HEK293 (cell line): ENCODE measurements at regions not wholly inside any gene's neighbourhood (a gene's known extent, or its start where the extent isn't known, plus 50 kb on each side); places are given as distances from the start of the nearest gene placed in this dataset.

Source experiments
- CTCF ChIA-PET: fragments of 350-600 bp; formaldehyde crosslinking; extraction: SDS; loops from one replicate; lab custom pipeline; 2021; ENCODE audit warnings: antibody characterized with exemption; lab: Yijun Ruan, JAX
- POLR2A ChIA-PET: fragments of 300-600 bp; formaldehyde crosslinking; extraction: SDS; loops from one replicate; lab custom pipeline; 2020; ENCODE audit warnings: antibody characterized with exemption, inconsistent platforms; lab: Yijun Ruan, JAX
- H3K27ac ChIP-seq: fragments of 200-500 bp; sonication (Bioruptor generic); 2 replicates; pipeline ENCODE4 v1.5.1; 2014; ENCODE audit warnings: low read depth, low read length, control low read depth, inconsistent platforms; ENCODE audit errors: extremely low read depth
- H3K36me3 ChIP-seq, 2 experiments: fragments of 200-500 bp in 1 of 2; sonication (Bioruptor generic) in 1 of 2; 1 replicate in 1 of 2; 2 replicates in 1 of 2; pipeline ENCODE4 v1.5.1; 2014 to 2017; ENCODE audit warnings: inconsistent platforms in 2 of 2, low read length in 2 of 2; ENCODE audit not compliant: control insufficient read depth in 2 of 2, insufficient read depth in 1 of 2
- H3K4me1 ChIP-seq: fragments of 200-500 bp; sonication (Bioruptor generic); 2 replicates; pipeline ENCODE4 v1.5.1; 2014; ENCODE audit warnings: mild to moderate bottlenecking, low read length, inconsistent platforms; ENCODE audit not compliant: control insufficient read depth, insufficient read depth
- H3K4me3 ChIP-seq: 2 replicates; pipeline ENCODE4 v1.5.1; 2011; ENCODE audit warnings: low read depth, mild to moderate bottlenecking, control low read depth, low read length, moderate library complexity
- H3K9me3 ChIP-seq: fragments of 200-500 bp; sonication (Bioruptor generic); 2 replicates; pipeline ENCODE4 v1.5.1; 2014; ENCODE audit warnings: low read depth, low read length, inconsistent platforms; ENCODE audit not compliant: control insufficient read depth, insufficient read depth
- GLI2 ChIP-seq: fragments of 450-650 bp; formaldehyde crosslinking; IDR thresholded peaks from 2 replicates; pipeline ENCODE4; 2017; ENCODE audit warnings: missing biosample characterization, missing genetic modification characterization, low read depth, borderline replicate concordance
- MEIS1 ChIP-seq: sonication (generic); formaldehyde crosslinking; IDR thresholded peaks from 2 replicates; pipeline ENCODE4 v1.8.1; 2022; ENCODE audit warnings: missing genetic modification reagents, mild to moderate bottlenecking, borderline replicate concordance
- PRDM1 ChIP-seq: fragments of 450-650 bp; formaldehyde crosslinking; IDR thresholded peaks from 2 replicates; pipeline ENCODE4; 2016; ENCODE audit warnings: missing biosample characterization, missing genetic modification characterization
- SALL2 ChIP-seq: fragments of 450-650 bp; formaldehyde crosslinking; IDR thresholded peaks from 2 replicates; pipeline ENCODE4 v1.5.0; 2017; ENCODE audit warnings: missing biosample characterization, mild to moderate bottlenecking, missing genetic modification characterization, borderline replicate concordance
- WT1 ChIP-seq: fragments of 450-650 bp; formaldehyde crosslinking; IDR thresholded peaks from 2 replicates; pipeline ENCODE4 v1.5.1; 2016; ENCODE audit warnings: missing biosample characterization, missing genetic modification characterization
- ZBTB48 ChIP-seq: fragments of 450-650 bp; formaldehyde crosslinking; IDR thresholded peaks from 2 replicates; pipeline ENCODE4 v1.5.1; 2016; ENCODE audit warnings: missing biosample characterization, missing genetic modification characterization
- ZIC2 ChIP-seq: fragments of 450-650 bp; formaldehyde crosslinking; IDR thresholded peaks from 2 replicates; pipeline ENCODE4 v1.5.1; 2016; ENCODE audit warnings: missing biosample characterization, missing genetic modification characterization
- ZNF26 ChIP-seq: fragments of 450-650 bp; formaldehyde crosslinking; IDR thresholded peaks from 2 replicates; pipeline ENCODE4 v1.5.1; 2016; ENCODE audit warnings: missing biosample characterization, missing genetic modification characterization
- ZNF341 ChIP-seq: fragments of 450-650 bp; formaldehyde crosslinking; IDR thresholded peaks from 2 replicates; pipeline ENCODE4; 2016; ENCODE audit warnings: low read depth, missing biosample characterization, missing genetic modification characterization
- ZNF404 ChIP-seq: fragments of 450-650 bp; formaldehyde crosslinking; IDR thresholded peaks from 2 replicates; pipeline ENCODE4 v1.5.1; 2017; ENCODE audit warnings: missing biosample characterization, missing genetic modification characterization
- ZNF433 ChIP-seq: fragments of 450-650 bp; formaldehyde crosslinking; IDR thresholded peaks from 2 replicates; pipeline ENCODE4 v1.5.1; 2016; ENCODE audit warnings: missing biosample characterization, missing genetic modification characterization, low read depth
- ZNF488 ChIP-seq: fragments of 450-650 bp; formaldehyde crosslinking; IDR thresholded peaks from 2 replicates; pipeline ENCODE4 v1.5.1; 2016; ENCODE audit warnings: missing biosample characterization, missing genetic modification characterization
- ZNF529 ChIP-seq: fragments of 450-650 bp; formaldehyde crosslinking; IDR thresholded peaks from 2 replicates; pipeline ENCODE4 v1.5.1; 2017; ENCODE audit warnings: missing genetic modification characterization, missing biosample characterization; ENCODE audit not compliant: insufficient replicate concordance
- ZNF580 ChIP-seq: fragments of 450-650 bp; formaldehyde crosslinking; IDR thresholded peaks from 2 replicates; pipeline ENCODE4 v1.5.1; 2016; ENCODE audit warnings: missing biosample characterization, missing genetic modification characterization
- ZNF624 ChIP-seq: fragments of 450-650 bp; formaldehyde crosslinking; IDR thresholded peaks from 2 replicates; pipeline ENCODE4 v1.5.1; 2017; ENCODE audit warnings: missing biosample characterization, missing genetic modification characterization
- ZNF677 ChIP-seq: fragments of 450-650 bp; IDR thresholded peaks from 2 replicates; pipeline ENCODE4 v1.5.0; 2018; ENCODE audit warnings: missing biosample characterization, mild to moderate bottlenecking, missing genetic modification characterization, moderate library complexity
- TF ChIP-seq, protein P1 (sequence below): fragments of 450-650 bp; formaldehyde crosslinking; IDR thresholded peaks from 2 replicates; pipeline ENCODE4 v1.5.1; 2016; ENCODE audit warnings: missing biosample characterization, missing genetic modification characterization
- TF ChIP-seq, protein P2 (sequence below): fragments of 450-650 bp; formaldehyde crosslinking; IDR thresholded peaks from 2 replicates; pipeline ENCODE4; 2016; ENCODE audit warnings: missing biosample characterization, missing genetic modification characterization

DNA sequence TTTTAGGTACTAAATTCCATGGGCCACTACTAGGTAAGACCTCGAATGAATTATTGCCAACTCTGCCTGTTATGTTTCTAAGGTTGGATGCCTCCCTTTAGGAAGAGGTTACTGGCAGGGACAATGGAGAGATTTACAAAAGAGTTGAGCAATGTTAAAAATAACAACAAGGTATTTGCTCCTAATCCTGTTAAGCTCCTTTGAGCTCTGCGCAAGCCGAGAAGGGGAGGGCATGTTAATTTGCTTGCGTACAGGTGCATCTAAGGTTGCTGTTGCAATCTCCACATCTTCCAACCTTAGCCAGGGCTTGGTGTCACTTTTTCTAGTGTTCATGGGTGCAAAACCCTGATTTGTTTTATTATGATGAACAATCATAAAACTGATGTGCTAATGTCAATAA, 161.5 kb upstream of the TPM1 start:
- Histone ChIP-seq H3K9me3 (no peaks in the 10 kb centered on the region), H3K4me1 (no peaks in the 10 kb centered on the region), H3K36me3 (no peaks in the 10 kb centered on the region), H3K27ac (no peak overlapping the region), H3K4me3 (no peak overlapping the region)
- POLR2A ChIA-PET, result no interaction called here
- TF ChIP-seq ZNF26 (tag by site-specific recombination), result no peak
- TF ChIP-seq ZNF529 (tag by site-specific recombination), result no peak
- CTCF ChIA-PET, result no interaction called here

GRCh38 chr15:62883938-62884479, 158.5 kb upstream of the TPM1 start:
- no peak for TF ChIP-seq ZNF341
- TF ChIP-seq, all 188 proteins: peak for 0
- Histone ChIP-seq H3K27ac (no peak overlapping the region), H3K4me1 (no peaks in the 10 kb centered on the region), H3K9me3 (no peaks in the 10 kb centered on the region), H3K4me3 (no peak overlapping the region), H3K36me3 (no peaks in the 10 kb centered on the region)
- CTCF ChIA-PET, result interaction anchor here (1.7 kb wide), 1 partner anchor 161 kb away, joined by 5 read pairs; no protein-coding TSS in a partner anchor
- POLR2A ChIA-PET, result no interaction called here

DNA sequence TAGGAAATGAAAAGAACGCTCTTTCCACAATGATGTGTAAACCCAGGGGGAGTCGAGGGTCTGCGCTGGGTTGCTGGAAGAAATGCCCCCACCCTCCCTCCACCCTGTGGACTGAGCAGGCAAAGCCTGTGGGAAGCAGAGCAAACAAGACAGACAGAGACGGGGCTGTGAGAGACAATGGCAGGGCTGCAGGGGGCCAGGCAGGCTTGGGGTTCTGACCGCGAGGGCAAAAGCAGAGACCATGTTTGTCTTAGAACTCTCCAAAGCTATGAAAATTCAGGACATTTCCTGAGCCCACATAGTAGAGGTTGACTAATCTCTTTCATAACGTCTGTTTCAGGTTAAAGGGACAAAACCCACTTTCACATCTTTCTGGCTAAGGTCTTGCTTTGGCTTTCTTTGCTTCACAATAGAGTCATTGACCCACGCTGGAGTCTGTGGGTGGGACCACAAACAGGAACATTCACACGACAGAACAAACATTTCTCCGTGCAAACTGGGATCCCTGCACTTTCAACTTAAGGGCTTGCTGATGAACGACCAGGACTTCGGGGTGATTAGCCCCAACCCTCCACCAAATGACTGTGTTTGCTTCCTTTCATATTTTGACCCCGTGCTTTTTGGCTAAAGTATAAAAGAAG, 156.0 kb upstream of the TPM1 start:
- CTCF ChIA-PET, result no interaction called here
- POLR2A ChIA-PET, result interaction anchor here (0.6 kb wide), 1 partner anchor 12 kb away, joined by 3 read pairs; no protein-coding TSS in a partner anchor
- TF ChIP-seq ZIC2 (peak; percentile 50; the same call in 1 of the 2 replicates), ZNF488 (tag by site-specific recombination) (no peak)
- Histone ChIP-seq H3K36me3 (no peaks in the 10 kb centered on the region), H3K9me3 (no peaks in the 10 kb centered on the region), H3K4me3 (no peak overlapping the region), H3K4me1 (no peaks in the 10 kb centered on the region), H3K27ac (no peak overlapping the region)

GRCh38 chr15:62887113-62887570, 155.4 kb upstream of the TPM1 start:
- H3K27ac ChIP-seq, result no peak overlapping the region
- H3K4me3 ChIP-seq, result no peak overlapping the region
- no peak for TF ChIP-seq GLI2 (tag by site-specific recombination)
- peak; percentile 71 for TF ChIP-seq PRDM1
- POLR2A ChIA-PET, result interaction anchor here (0.6 kb wide), 1 partner anchor 12 kb away, joined by 3 read pairs; no protein-coding TSS in a partner anchor
- CTCF ChIA-PET, result no interaction called here
- H3K36me3 ChIP-seq, result no peaks in the 10 kb centered on the region
- H3K9me3 ChIP-seq, result no peaks in the 10 kb centered on the region
- no peaks in the 10 kb centered on the region for H3K4me1 ChIP-seq

DNA sequence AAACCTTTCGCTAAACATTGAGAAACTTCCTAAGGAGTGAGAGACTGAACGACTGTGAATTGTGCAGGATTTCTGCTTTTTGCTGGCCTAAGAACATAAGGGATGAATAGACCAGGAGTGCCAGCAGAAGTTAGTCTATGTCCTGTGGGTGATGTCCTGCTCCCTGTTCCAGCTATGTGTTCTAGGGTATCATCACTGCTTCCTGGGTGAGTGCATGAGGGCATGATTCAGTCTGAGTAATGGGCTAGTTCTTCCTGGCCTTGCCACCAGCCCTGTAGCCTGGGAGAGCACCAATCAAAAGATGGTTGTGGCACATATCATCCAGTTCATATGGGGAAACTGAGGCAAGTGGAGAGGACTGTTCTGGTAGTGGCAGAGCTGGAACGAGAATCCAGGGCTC, 153.9 kb upstream of the TPM1 start:
- ChIA-PET CTCF (no interaction called here), POLR2A (no interaction called here)
- Histone ChIP-seq H3K27ac (no peak overlapping the region), H3K36me3 (no peaks in the 10 kb centered on the region), H3K4me1 (no peaks in the 10 kb centered on the region), H3K4me3 (no peak overlapping the region), H3K9me3 (no peaks in the 10 kb centered on the region)
- no peak for TF ChIP-seq MEIS1 (CRISPR knock-in tag)
- no peak for TF ChIP-seq SALL2
- no peak for TF ChIP-seq ZNF677
- TF ChIP-seq ZNF624 (tag by site-specific recombination), result no peak
- no peak for TF ChIP-seq ZNF433 (tag by site-specific recombination)
- no peak for TF ChIP-seq ZNF580
- no peak for TF ChIP-seq ZBTB48 (tag by site-specific recombination)
- TF ChIP-seq, protein P1, sequence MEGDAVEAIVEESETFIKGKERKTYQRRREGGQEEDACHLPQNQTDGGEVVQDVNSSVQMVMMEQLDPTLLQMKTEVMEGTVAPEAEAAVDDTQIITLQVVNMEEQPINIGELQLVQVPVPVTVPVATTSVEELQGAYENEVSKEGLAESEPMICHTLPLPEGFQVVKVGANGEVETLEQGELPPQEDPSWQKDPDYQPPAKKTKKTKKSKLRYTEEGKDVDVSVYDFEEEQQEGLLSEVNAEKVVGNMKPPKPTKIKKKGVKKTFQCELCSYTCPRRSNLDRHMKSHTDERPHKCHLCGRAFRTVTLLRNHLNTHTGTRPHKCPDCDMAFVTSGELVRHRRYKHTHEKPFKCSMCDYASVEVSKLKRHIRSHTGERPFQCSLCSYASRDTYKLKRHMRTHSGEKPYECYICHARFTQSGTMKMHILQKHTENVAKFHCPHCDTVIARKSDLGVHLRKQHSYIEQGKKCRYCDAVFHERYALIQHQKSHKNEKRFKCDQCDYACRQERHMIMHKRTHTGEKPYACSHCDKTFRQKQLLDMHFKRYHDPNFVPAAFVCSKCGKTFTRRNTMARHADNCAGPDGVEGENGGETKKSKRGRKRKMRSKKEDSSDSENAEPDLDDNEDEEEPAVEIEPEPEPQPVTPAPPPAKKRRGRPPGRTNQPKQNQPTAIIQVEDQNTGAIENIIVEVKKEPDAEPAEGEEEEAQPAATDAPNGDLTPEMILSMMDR (tag by site-specific recombination), result no peak
- TF ChIP-seq, protein P2, sequence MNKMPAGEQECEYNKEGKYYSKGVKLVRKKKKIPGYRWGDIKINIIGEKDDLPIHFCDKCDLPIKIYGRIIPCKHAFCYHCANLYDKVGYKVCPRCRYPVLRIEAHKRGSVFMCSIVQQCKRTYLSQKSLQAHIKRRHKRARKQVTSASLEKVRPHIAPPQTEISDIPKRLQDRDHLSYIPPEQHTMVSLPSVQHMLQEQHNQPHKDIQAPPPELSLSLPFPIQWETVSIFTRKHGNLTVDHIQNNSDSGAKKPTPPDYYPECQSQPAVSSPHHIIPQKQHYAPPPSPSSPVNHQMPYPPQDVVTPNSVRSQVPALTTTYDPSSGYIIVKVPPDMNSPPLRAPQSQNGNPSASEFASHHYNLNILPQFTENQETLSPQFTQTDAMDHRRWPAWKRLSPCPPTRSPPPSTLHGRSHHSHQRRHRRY (tag by site-specific recombination), result no peak
- no peak for TF ChIP-seq WT1 (tag by site-specific recombination)
- TF ChIP-seq ZNF404 (tag by site-specific recombination), result no peak
